Esophagus squamous epithelium (tissue), 4 donors: ENCODE measurements at regions not wholly inside any gene's neighbourhood (a gene's known extent, or its start where the extent isn't known, plus 50 kb on each side); places are given as distances from the start of the nearest gene placed in this dataset.

ENCODE experiments used
- CTCF ChIP-seq, 6 experiments: fragments of 450-650 bp in 4 of 6; fragments of 200-600 bp in 2 of 6; sonication (generic) in 2 of 6; IDR thresholded peaks; one replicate each; pipeline ENCODE4 v1.5.1; 2016 to 2019; ENCODE audit warnings: antibody characterized with exemption in 6 of 6, mild to moderate bottlenecking in 4 of 6, moderate library complexity in 4 of 6
- POLR2A ChIP-seq, 4 donors: fragments of 450-650 bp; IDR thresholded peaks; one replicate each; pipeline ENCODE4 v1.6.1; 2017; ENCODE audit warnings: antibody characterized with exemption in 4 of 4, mild to moderate bottlenecking in 4 of 4, moderate library complexity in 3 of 4

- TF ChIP-seq CTCF (IDR thresholded peaks at IDR 0.05), result no peak
- TF ChIP-seq POLR2A (IDR thresholded peaks at IDR 0.05), result no peak
Measured at GRCh38 chr9:78812665-78813064, 515.7 kb downstream of the PSAT1 start.
